ENCODE measurements at regions not wholly inside any gene's neighbourhood (a gene's known extent, or its start where the extent isn't known, plus 50 kb on each side); places are given as distances from the start of the nearest gene placed in this dataset.

DNA sequence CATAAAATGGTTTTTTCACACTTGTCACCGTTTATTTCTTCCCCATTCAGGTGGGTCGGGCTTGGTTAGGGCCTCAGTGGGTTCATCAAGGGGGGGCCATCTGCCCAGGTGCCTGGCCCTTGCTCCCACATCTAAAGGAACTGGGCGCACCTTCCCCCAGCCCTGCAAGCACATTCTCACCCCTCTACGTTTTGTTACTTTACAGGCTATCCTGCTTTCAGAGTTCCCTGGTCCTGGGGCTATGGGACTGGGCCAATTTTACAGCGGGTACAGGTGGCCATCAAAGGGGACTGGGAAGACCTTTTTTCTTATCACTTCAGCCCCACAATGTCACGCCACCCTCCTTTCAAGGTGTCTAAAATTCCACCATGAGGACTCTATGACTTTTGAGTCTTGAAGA lies 71.8 kb upstream of the HAAO start:
- H3K27me3 ChIP-seq (ENCODE audit: insufficient read depth, poor library complexity, severe bottlenecking) = no peaks in the 10 kb centered on the region
- no peak overlapping the region for H3K27ac ChIP-seq (replicated peaks)
- no peak for DNase-seq (ENCODE audit: low read depth in 1 of 2, low spot score in 1 of 2)
- no peak overlapping the region for H3K4me3 ChIP-seq (replicated peaks; ENCODE audit: insufficient read depth, low read length)
- TF ChIP-seq, protein P1, sequence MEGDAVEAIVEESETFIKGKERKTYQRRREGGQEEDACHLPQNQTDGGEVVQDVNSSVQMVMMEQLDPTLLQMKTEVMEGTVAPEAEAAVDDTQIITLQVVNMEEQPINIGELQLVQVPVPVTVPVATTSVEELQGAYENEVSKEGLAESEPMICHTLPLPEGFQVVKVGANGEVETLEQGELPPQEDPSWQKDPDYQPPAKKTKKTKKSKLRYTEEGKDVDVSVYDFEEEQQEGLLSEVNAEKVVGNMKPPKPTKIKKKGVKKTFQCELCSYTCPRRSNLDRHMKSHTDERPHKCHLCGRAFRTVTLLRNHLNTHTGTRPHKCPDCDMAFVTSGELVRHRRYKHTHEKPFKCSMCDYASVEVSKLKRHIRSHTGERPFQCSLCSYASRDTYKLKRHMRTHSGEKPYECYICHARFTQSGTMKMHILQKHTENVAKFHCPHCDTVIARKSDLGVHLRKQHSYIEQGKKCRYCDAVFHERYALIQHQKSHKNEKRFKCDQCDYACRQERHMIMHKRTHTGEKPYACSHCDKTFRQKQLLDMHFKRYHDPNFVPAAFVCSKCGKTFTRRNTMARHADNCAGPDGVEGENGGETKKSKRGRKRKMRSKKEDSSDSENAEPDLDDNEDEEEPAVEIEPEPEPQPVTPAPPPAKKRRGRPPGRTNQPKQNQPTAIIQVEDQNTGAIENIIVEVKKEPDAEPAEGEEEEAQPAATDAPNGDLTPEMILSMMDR (IDR thresholded peaks at IDR 0.05; ENCODE audit: insufficient read depth, low read length) = no peak
- no peak for TF ChIP-seq GABPA (IDR thresholded peaks at IDR 0.05; ENCODE audit: low read depth)
- TF ChIP-seq, protein P2, sequence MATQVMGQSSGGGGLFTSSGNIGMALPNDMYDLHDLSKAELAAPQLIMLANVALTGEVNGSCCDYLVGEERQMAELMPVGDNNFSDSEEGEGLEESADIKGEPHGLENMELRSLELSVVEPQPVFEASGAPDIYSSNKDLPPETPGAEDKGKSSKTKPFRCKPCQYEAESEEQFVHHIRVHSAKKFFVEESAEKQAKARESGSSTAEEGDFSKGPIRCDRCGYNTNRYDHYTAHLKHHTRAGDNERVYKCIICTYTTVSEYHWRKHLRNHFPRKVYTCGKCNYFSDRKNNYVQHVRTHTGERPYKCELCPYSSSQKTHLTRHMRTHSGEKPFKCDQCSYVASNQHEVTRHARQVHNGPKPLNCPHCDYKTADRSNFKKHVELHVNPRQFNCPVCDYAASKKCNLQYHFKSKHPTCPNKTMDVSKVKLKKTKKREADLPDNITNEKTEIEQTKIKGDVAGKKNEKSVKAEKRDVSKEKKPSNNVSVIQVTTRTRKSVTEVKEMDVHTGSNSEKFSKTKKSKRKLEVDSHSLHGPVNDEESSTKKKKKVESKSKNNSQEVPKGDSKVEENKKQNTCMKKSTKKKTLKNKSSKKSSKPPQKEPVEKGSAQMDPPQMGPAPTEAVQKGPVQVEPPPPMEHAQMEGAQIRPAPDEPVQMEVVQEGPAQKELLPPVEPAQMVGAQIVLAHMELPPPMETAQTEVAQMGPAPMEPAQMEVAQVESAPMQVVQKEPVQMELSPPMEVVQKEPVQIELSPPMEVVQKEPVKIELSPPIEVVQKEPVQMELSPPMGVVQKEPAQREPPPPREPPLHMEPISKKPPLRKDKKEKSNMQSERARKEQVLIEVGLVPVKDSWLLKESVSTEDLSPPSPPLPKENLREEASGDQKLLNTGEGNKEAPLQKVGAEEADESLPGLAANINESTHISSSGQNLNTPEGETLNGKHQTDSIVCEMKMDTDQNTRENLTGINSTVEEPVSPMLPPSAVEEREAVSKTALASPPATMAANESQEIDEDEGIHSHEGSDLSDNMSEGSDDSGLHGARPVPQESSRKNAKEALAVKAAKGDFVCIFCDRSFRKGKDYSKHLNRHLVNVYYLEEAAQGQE (IDR thresholded peaks at IDR 0.05; ENCODE audit: insufficient replicate concordance, low read depth) = no peak
- TF ChIP-seq POLR2AphosphoS5 (IDR thresholded peaks at IDR 0.05; ENCODE audit: low read depth) = no peak
- TF ChIP-seq SPI1 (IDR thresholded peaks at IDR 0.05; ENCODE audit: borderline replicate concordance, low read depth) = no peak

DNA sequence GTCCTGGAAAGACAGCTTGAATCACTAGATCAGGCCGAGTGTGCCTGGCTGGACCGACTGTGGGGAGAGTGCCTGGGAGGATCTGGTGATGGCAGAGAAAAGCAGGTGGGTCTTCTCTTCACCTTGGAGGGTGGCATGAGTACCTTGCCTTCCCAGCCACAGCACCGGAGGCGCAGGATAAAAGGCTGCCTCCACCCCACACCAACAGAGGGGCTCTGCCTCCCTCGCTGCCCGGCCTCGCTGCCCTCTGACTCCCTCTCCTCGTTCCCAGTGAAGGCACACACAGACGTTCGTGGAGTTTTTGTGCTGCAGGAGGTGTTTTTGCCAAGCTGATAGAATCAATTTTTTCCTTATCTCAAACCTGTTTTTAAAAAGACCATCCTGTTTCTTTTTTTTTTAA lies 71.4 kb upstream of the HAAO start:
- Histone ChIP-seq H3K27me3 (ENCODE audit: insufficient read depth, poor library complexity, severe bottlenecking) (no peaks in the 10 kb centered on the region), H3K4me3 (replicated peaks; ENCODE audit: insufficient read depth, low read length) (no peak overlapping the region), H3K27ac (replicated peaks) (no peak overlapping the region)
- DNase-seq (ENCODE audit: low read depth in 1 of 2, low spot score in 1 of 2) = no peak
- TF ChIP-seq SPI1 (IDR thresholded peaks at IDR 0.05; ENCODE audit: borderline replicate concordance, low read depth) (no peak), GABPA (IDR thresholded peaks at IDR 0.05; ENCODE audit: low read depth) (no peak), POLR2AphosphoS5 (IDR thresholded peaks at IDR 0.05; ENCODE audit: low read depth) (no peak)
- TF ChIP-seq, protein P2 (IDR thresholded peaks at IDR 0.05; ENCODE audit: insufficient replicate concordance, low read depth) = no peak
- TF ChIP-seq, protein P1 (IDR thresholded peaks at IDR 0.05; ENCODE audit: insufficient read depth, low read length) = no peak

DNA sequence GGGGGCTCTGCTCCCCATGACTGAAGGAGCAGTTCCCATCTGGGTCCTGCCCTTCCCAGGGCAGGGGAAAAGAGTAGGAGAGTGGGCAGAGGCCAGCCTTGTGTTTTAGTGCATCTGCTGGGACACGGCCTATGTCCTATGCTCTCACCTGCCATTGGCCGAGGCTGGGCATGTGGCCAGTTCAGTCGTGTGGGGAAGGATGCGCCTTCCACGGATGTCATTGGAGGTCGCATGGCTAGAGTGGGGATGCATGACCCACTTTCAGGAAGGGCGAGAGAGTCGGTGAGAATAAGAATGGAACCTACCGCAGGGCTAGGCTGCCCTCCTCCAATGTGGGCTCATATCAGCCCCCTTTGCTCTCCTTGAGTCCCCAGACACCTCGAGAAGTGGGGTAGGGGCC lies 70.9 kb upstream of the HAAO start:
- DNase-seq (ENCODE audit: low read depth in 1 of 2, low spot score in 1 of 2) = no peak
- H3K27me3 ChIP-seq (ENCODE audit: insufficient read depth, poor library complexity, severe bottlenecking) = no peaks in the 10 kb centered on the region
- TF ChIP-seq SPI1 (IDR thresholded peaks at IDR 0.05; ENCODE audit: borderline replicate concordance, low read depth) (no peak), POLR2AphosphoS5 (IDR thresholded peaks at IDR 0.05; ENCODE audit: low read depth) (no peak), GABPA (IDR thresholded peaks at IDR 0.05; ENCODE audit: low read depth) (no peak)
- TF ChIP-seq, protein P2 (IDR thresholded peaks at IDR 0.05; ENCODE audit: insufficient replicate concordance, low read depth) = no peak
- TF ChIP-seq, protein P1 (IDR thresholded peaks at IDR 0.05; ENCODE audit: insufficient read depth, low read length) = no peak

More for the DNA sequence above, 70.9 kb upstream of the HAAO start:
- Histone ChIP-seq H3K4me3 (replicated peaks; ENCODE audit: insufficient read depth, low read length) (no peak overlapping the region), H3K27ac (replicated peaks) (no peak overlapping the region)
